ENCODE measurements at regions not wholly inside any gene's neighbourhood (a gene's known extent, or its start where the extent isn't known, plus 50 kb on each side); places are given as distances from the start of the nearest gene placed in this dataset.

DNA sequence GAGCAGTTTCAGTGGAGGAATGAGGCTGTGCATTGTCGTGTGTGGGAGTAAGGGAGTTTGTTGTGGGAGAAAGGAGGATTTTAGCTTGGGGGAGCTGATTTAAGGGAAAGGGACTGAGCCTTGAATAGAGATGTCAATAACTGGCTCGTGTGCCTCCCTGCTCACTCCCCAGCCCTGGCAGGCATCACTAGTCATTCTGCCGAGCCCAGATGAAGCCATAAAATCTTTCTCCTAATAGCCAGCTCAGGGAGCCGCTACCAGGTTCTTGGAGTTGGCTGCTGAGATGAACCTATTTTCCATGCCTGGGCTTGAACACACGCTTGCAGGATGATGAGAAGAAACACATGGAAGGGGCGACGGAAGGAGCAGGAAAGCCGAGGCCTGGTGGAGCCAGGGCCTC, 65.0 kb upstream of the POU3F1 start:
- intact Hi-C loops (cut with micrococcal nuclease), result no loop called here
- POLR2A ChIA-PET, result no interaction called here
- Histone ChIP-seq H3K4me1 (ENCODE audit: control insufficient read depth in 1 of 2, insufficient read depth in 2 of 2, low read length in 2 of 2) (no peaks in the 10 kb centered on the region), H3K4me3 (replicated peaks in 1 of 2; ENCODE audit: low read depth in 1 of 2, low read length in 2 of 2) (no peak overlapping the region), H2AFZ (ENCODE audit: low read depth, low read length, poor library complexity, severe bottlenecking) (no peak overlapping the region), H3K27me3 (ENCODE audit: insufficient read depth, low read length) (no peaks in the 10 kb centered on the region), H3K4me2 (ENCODE audit: low read length) (no peak overlapping the region), H3K9ac (ENCODE audit: low read length) (no peak overlapping the region), H3K9me2 (ENCODE audit: insufficient read depth) (no peaks in the 10 kb centered on the region), H3K36me3 (ENCODE audit: control insufficient read depth in 1 of 2, insufficient read depth in 2 of 2, low read length in 2 of 2) (no peaks in the 10 kb centered on the region), H3K9me3 (ENCODE audit: control insufficient read depth in 1 of 2, insufficient read depth in 1 of 2, low read depth in 1 of 2, low read length in 2 of 2) (no peaks in the 10 kb centered on the region), H3K27ac (ENCODE audit: low read depth, low read length) (no peak overlapping the region), H3K79me2 (ENCODE audit: insufficient read depth, low read length) (no peaks in the 10 kb centered on the region), H4K20me1 (ENCODE audit: insufficient read depth) (no peaks in the 10 kb centered on the region)
- RAD21 ChIA-PET (ENCODE audit: low non-redundant PET in 1 of 2, low total read pairs in 2 of 2, uncharacterized antibody in 2 of 2, unreplicated experiment in 2 of 2), result no interaction called here
- TF ChIP-seq CEBPB (IDR thresholded peaks at IDR 0.05; ENCODE audit: low read depth) (no peak), TCF7L2 (IDR thresholded peaks at IDR 0.05; ENCODE audit: borderline replicate concordance, extremely low read depth, insufficient read depth, insufficient read length) (no peak), ZNF274 (IDR thresholded peaks at IDR 0.05; ENCODE audit: low read depth, low read length) (no peak), SRF (IDR thresholded peaks at IDR 0.05; ENCODE audit: low read depth) (no peak), POLR2A (IDR thresholded peaks at IDR 0.05; ENCODE audit: borderline replicate concordance, extremely low read depth, insufficient read depth, insufficient read length) (no peak), POLR2AphosphoS5 (IDR thresholded peaks at IDR 0.05; ENCODE audit: low read depth, low read length) (no peak), JUND (IDR thresholded peaks at IDR 0.05) (no peak), FOSL1 (IDR thresholded peaks at IDR 0.05; ENCODE audit: low read depth) (no peak), SP1 (IDR thresholded peaks at IDR 0.05; ENCODE audit: low read depth) (no peak), ELF1 (IDR thresholded peaks at IDR 0.05; ENCODE audit: borderline replicate concordance, low read depth) (no peak), RAD21 (IDR thresholded peaks at IDR 0.05; ENCODE audit: low read depth) (no peak), CBX3 (IDR thresholded peaks at IDR 0.05; ENCODE audit: low read depth) (no peak), EZH2phosphoT487 (IDR thresholded peaks at IDR 0.05; ENCODE audit: borderline replicate concordance) (no peak), YY1 (IDR thresholded peaks at IDR 0.05; ENCODE audit: extremely low read depth, insufficient replicate concordance, low read depth, low read length) (no peak), ZFX (IDR thresholded peaks at IDR 0.05) (no peak)
- TF ChIP-seq, protein P1, sequence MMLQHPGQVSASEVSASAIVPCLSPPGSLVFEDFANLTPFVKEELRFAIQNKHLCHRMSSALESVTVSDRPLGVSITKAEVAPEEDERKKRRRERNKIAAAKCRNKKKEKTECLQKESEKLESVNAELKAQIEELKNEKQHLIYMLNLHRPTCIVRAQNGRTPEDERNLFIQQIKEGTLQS (IDR thresholded peaks at IDR 0.05), result no peak
- TF ChIP-seq, protein P2, sequence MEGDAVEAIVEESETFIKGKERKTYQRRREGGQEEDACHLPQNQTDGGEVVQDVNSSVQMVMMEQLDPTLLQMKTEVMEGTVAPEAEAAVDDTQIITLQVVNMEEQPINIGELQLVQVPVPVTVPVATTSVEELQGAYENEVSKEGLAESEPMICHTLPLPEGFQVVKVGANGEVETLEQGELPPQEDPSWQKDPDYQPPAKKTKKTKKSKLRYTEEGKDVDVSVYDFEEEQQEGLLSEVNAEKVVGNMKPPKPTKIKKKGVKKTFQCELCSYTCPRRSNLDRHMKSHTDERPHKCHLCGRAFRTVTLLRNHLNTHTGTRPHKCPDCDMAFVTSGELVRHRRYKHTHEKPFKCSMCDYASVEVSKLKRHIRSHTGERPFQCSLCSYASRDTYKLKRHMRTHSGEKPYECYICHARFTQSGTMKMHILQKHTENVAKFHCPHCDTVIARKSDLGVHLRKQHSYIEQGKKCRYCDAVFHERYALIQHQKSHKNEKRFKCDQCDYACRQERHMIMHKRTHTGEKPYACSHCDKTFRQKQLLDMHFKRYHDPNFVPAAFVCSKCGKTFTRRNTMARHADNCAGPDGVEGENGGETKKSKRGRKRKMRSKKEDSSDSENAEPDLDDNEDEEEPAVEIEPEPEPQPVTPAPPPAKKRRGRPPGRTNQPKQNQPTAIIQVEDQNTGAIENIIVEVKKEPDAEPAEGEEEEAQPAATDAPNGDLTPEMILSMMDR (IDR thresholded peaks at IDR 0.05 in 2 of 3, conservative IDR thresholded peaks at IDR 0.05 in 1 of 3; ENCODE audit: borderline replicate concordance in 1 of 3, insufficient read depth in 1 of 3, low read depth in 2 of 3, low read length in 2 of 3), result no peak
- TF ChIP-seq, protein P3, sequence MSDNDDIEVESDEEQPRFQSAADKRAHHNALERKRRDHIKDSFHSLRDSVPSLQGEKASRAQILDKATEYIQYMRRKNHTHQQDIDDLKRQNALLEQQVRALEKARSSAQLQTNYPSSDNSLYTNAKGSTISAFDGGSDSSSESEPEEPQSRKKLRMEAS (IDR thresholded peaks at IDR 0.05), result no peak
- no peak for ATAC-seq
- CTCF ChIA-PET, result no interaction called here
- DNase-seq (ENCODE audit: low read depth, low spot score), result no peak
- no TSS peak for BruUV-seq (replicated peaks)
